ENCODE measurements at regions not wholly inside any gene's neighbourhood (a gene's known extent, or its start where the extent isn't known, plus 50 kb on each side); places are given as distances from the start of the nearest gene placed in this dataset.

DNA sequence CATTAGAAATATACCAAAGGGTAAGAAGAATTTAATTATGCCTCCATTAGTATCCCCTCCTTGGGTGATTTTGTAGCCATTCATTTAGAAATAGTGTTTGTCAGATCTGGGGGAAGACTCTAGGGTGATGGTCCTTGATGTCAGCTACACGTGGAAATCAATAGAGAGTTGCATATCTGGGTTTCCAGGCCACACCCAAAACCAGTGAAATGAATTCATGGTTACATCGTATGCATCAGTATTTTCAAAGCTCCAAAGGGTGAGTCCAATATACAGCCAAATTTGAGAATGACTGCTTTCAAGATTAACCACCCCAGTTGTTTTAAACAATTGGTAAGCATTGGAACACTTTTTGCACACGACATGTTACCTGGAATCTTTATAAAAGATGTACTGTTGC is 173.4 kb upstream of the SGCD start:
- TF ChIP-seq EP300 (IDR thresholded peaks at IDR 0.05) (no peak), CHD2 (IDR thresholded peaks at IDR 0.05; ENCODE audit: low read length, partially characterized antibody) (no peak)
- TF ChIP-seq, protein P1, sequence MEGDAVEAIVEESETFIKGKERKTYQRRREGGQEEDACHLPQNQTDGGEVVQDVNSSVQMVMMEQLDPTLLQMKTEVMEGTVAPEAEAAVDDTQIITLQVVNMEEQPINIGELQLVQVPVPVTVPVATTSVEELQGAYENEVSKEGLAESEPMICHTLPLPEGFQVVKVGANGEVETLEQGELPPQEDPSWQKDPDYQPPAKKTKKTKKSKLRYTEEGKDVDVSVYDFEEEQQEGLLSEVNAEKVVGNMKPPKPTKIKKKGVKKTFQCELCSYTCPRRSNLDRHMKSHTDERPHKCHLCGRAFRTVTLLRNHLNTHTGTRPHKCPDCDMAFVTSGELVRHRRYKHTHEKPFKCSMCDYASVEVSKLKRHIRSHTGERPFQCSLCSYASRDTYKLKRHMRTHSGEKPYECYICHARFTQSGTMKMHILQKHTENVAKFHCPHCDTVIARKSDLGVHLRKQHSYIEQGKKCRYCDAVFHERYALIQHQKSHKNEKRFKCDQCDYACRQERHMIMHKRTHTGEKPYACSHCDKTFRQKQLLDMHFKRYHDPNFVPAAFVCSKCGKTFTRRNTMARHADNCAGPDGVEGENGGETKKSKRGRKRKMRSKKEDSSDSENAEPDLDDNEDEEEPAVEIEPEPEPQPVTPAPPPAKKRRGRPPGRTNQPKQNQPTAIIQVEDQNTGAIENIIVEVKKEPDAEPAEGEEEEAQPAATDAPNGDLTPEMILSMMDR (IDR thresholded peaks at IDR 0.05): no peak
- TF ChIP-seq, protein P2, sequence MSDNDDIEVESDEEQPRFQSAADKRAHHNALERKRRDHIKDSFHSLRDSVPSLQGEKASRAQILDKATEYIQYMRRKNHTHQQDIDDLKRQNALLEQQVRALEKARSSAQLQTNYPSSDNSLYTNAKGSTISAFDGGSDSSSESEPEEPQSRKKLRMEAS (IDR thresholded peaks at IDR 0.05): no peak

Measured in A549 (cell line).